IMR-90 (cell line): ENCODE measurements at regions not wholly inside any gene's neighbourhood (a gene's known extent, or its start where the extent isn't known, plus 50 kb on each side); places are given as distances from the start of the nearest gene placed in this dataset.

ENCODE experiments used
- ATAC-seq: fragments of 200-7000 bp; cut with Tn5 transposase; 2 replicates; pipeline ENCODE4 v1.9.1; 2020; ENCODE audit warnings: low read depth, mild to moderate bottlenecking, moderate library complexity
- BruUV-seq: library from RNA; stranded (reverse); fragments of 400-500 nt; replicated peaks from 2 replicates; lab custom pipeline; 2021; lab: Mats Ljungman, UMichigan
- CTCF ChIA-PET: fragments of 300-600 bp; formaldehyde crosslinking; extraction: SDS; loops from one replicate; lab custom pipeline; 2021; ENCODE audit warnings: antibody characterized with exemption; lab: Yijun Ruan, JAX
- POLR2A ChIA-PET: fragments of 300-600 bp; sonication (Branson Sonifier 250); formaldehyde crosslinking; loops from one replicate; lab custom pipeline; 2022; ENCODE audit warnings: antibody characterized with exemption; ENCODE audit not compliant: unreplicated experiment; lab: Charles Lee
- DNase-seq: peaks from one replicate; pipeline ENCODE4 v3.0.0; 2013
- H2AFZ ChIP-seq: replicated peaks from 2 replicates; pipeline ENCODE3; 2013; ENCODE audit warnings: low read length, mild to moderate bottlenecking; ENCODE audit not compliant: poor library complexity
- H2AK5ac ChIP-seq: 2 replicates; pipeline ENCODE4 v1.6.1; 2013; ENCODE audit warnings: low read depth, low read length, inconsistent platforms
- H2AK9ac ChIP-seq: replicated peaks from 2 replicates; pipeline ENCODE3; 2013; ENCODE audit warnings: mild to moderate bottlenecking, low read depth, low read length, moderate library complexity; ENCODE audit not compliant: poor library complexity
- H2BK120ac ChIP-seq: 2 replicates; pipeline ENCODE4 v1.6.1; 2013; ENCODE audit warnings: low read depth, low read length, inconsistent platforms
- H2BK15ac ChIP-seq: 3 replicates; pipeline ENCODE4 v1.6.1; 2013; ENCODE audit warnings: low read depth, low read length, inconsistent platforms
- H2BK20ac ChIP-seq: 2 replicates; pipeline ENCODE4 v1.6.1; 2013; ENCODE audit warnings: low read depth, mild to moderate bottlenecking, inconsistent platforms, low read length, moderate library complexity
- H2BK5ac ChIP-seq: 2 replicates; pipeline ENCODE4 v1.6.1; 2013; ENCODE audit warnings: mild to moderate bottlenecking, low read depth, low read length, inconsistent platforms; ENCODE audit not compliant: poor library complexity, severe bottlenecking
- H3K14ac ChIP-seq: replicated peaks from 2 replicates; pipeline ENCODE4 v1.6.1; 2013; ENCODE audit warnings: low read depth, low read length, inconsistent platforms
- H3K18ac ChIP-seq: 2 replicates; pipeline ENCODE4 v1.6.1; 2013; ENCODE audit warnings: low read depth, low read length, control low read depth
- H3K23ac ChIP-seq: 2 replicates; pipeline ENCODE4 v1.6.1; 2013; ENCODE audit warnings: low read depth, low read length, inconsistent platforms
- H3K27ac ChIP-seq: 2 replicates; pipeline ENCODE4 v1.5.1; 2013; ENCODE audit warnings: mild to moderate bottlenecking, control low read depth, low read length; ENCODE audit not compliant: insufficient read depth
- H3K27me3 ChIP-seq: 2 replicates; pipeline ENCODE4 v1.6.1; 2013; ENCODE audit warnings: low read length; ENCODE audit not compliant: control insufficient read depth, insufficient read depth
- H3K36me3 ChIP-seq: 2 replicates; pipeline ENCODE4 v1.6.1; 2013; ENCODE audit warnings: low read length, mixed read lengths; ENCODE audit not compliant: control insufficient read depth, insufficient read depth
- H3K4ac ChIP-seq: 2 replicates; pipeline ENCODE4 v1.6.1; 2013; ENCODE audit warnings: low read depth, low read length, inconsistent platforms
- H3K4me1 ChIP-seq: 2 replicates; pipeline ENCODE4 v1.6.1; 2013; ENCODE audit warnings: low read length, mixed read lengths; ENCODE audit not compliant: control insufficient read depth, insufficient read depth
- H3K4me2 ChIP-seq: 2 replicates; pipeline ENCODE4 v1.6.1; 2013; ENCODE audit warnings: low read depth, mild to moderate bottlenecking, control low read depth, low read length, moderate library complexity
- H3K4me3 ChIP-seq: 2 replicates; pipeline ENCODE4 v1.5.1; 2013; ENCODE audit warnings: low read depth, mild to moderate bottlenecking, control low read depth, low read length, moderate library complexity; ENCODE audit not compliant: insufficient read depth
- H3K56ac ChIP-seq: 2 replicates; pipeline ENCODE4 v1.6.1; 2013; ENCODE audit warnings: low read length, inconsistent platforms; ENCODE audit not compliant: insufficient read depth; ENCODE audit errors: extremely low read depth
- H3K79me1 ChIP-seq, 2 experiments: 2 replicates each; pipeline ENCODE4 v1.6.1; 2013; ENCODE audit warnings: low read length in 2 of 2, inconsistent platforms in 1 of 2, low read depth in 1 of 2
- H3K9ac ChIP-seq: 2 replicates; pipeline ENCODE4 v1.6.1; 2013; ENCODE audit warnings: low read depth, low read length, control low read depth
- H3K9me1 ChIP-seq: 2 replicates; pipeline ENCODE4 v1.6.1; 2013; ENCODE audit warnings: low read length, inconsistent platforms; ENCODE audit not compliant: insufficient read depth
- H3K9me3 ChIP-seq: 2 replicates; pipeline ENCODE4 v1.6.1; 2013; ENCODE audit warnings: low read length; ENCODE audit not compliant: control insufficient read depth, insufficient read depth
- H4K20me1 ChIP-seq: 2 replicates; pipeline ENCODE4 v1.6.1; 2013; ENCODE audit warnings: low read length, inconsistent platforms; ENCODE audit not compliant: insufficient read depth
- H4K5ac ChIP-seq: 2 replicates; pipeline ENCODE4 v1.6.1; 2013; ENCODE audit warnings: mild to moderate bottlenecking, low read depth, low read length, control low read depth
- H4K8ac ChIP-seq, 2 experiments: 2 replicates each; pipeline ENCODE4 v1.6.1; 2013; ENCODE audit warnings: low read depth in 2 of 2, low read length in 2 of 2, control low read depth in 1 of 2, inconsistent platforms in 1 of 2
- H4K91ac ChIP-seq: 2 replicates; pipeline ENCODE4 v1.6.1; 2013; ENCODE audit warnings: low read depth, low read length, inconsistent platforms; ENCODE audit not compliant: insufficient read depth
- BHLHE40 ChIP-seq: fragments of 150-350 bp; IDR thresholded peaks from 2 replicates; pipeline ENCODE4 v1.6.1; 2016; ENCODE audit warnings: mild to moderate bottlenecking, low read depth, low read length
- CEBPB ChIP-seq: IDR thresholded peaks from 2 replicates; pipeline ENCODE4 v1.6.1; 2012; ENCODE audit warnings: low read depth, low read length, improper control_type of control experiment
- CHD1 ChIP-seq: IDR thresholded peaks from 2 replicates; pipeline ENCODE4 v1.6.1; 2012; ENCODE audit warnings: low read depth, low read length, improper control_type of control experiment
- FOS ChIP-seq: fragments of 150-350 bp; IDR thresholded peaks from 2 replicates; pipeline ENCODE4 v1.6.1; 2016; ENCODE audit warnings: low read depth, low read length
- MAFK ChIP-seq: IDR thresholded peaks from 2 replicates; pipeline ENCODE4 v1.6.1; 2012; ENCODE audit warnings: low read depth, low read length, improper control_type of control experiment
- MAZ ChIP-seq: IDR thresholded peaks from 2 replicates; pipeline ENCODE4 v1.6.1; 2012; ENCODE audit warnings: low read depth, mild to moderate bottlenecking, low read length, improper control_type of control experiment, moderate library complexity, borderline replicate concordance
- NFE2L2 ChIP-seq: fragments of 150-350 bp; IDR thresholded peaks from 2 replicates; pipeline ENCODE4 v1.6.1; 2016; ENCODE audit warnings: low read depth, mild to moderate bottlenecking, low read length
- POLR2A ChIP-seq: IDR thresholded peaks from 2 replicates; pipeline ENCODE4 v1.6.1; 2012; ENCODE audit warnings: mild to moderate bottlenecking, low read depth, low read length
- RAD21 ChIP-seq: IDR thresholded peaks from 2 replicates; pipeline ENCODE4 v1.6.1; 2012; ENCODE audit warnings: low read length, improper control_type of control experiment
- RCOR1 ChIP-seq: IDR thresholded peaks from 2 replicates; pipeline ENCODE4 v1.6.1; 2012; ENCODE audit warnings: mild to moderate bottlenecking, low read length, improper control_type of control experiment; ENCODE audit not compliant: insufficient replicate concordance
- WGBS, 2 experiments: methylation state at CpG; one replicate each; pipeline versions ENCODE4 v1.1.5 to v1.1.7; 2013; ENCODE audit warnings: missing lambda C conversion rate in 2 of 2; ENCODE audit not compliant: insufficient read length in 1 of 2; ENCODE audit errors: extremely low coverage in 2 of 2; 5-methylcytosine and 5-hydroxymethylcytosine counted together
- dilution Hi-C: fragments of 300-500 bp; cut with HindIII; formaldehyde crosslinking; loops from one replicate; pipeline ENCODE4 v1.14.3; 2018; ENCODE audit warnings: low sequenced_read_pairs; ENCODE audit not compliant: unreplicated experiment
- in situ Hi-C: fragments of 300-500 bp; cut with MboI; formaldehyde crosslinking; loops from 3 replicates; pipeline ENCODE4 v1.14.3; 2019; ENCODE audit warnings: low sequenced_read_pairs, inconsistent platforms, mixed read lengths
- intact Hi-C: fragments of 100-400 bp; cut with micrococcal nuclease; formaldehyde crosslinking; loops from 2 replicates; pipeline ENCODE4 v1.10.0; 2022
- TF ChIP-seq, protein P1 (sequence below): conservative IDR thresholded peaks from 2 replicates; pipeline ENCODE4 v1.5.1; 2012; ENCODE audit warnings: mild to moderate bottlenecking, low read depth, low read length, improper control_type of control experiment
- TF ChIP-seq, protein P2 (sequence below): fragments of 150-350 bp; IDR thresholded peaks from 2 replicates; pipeline ENCODE4 v1.6.1; 2016; ENCODE audit warnings: low read depth, mild to moderate bottlenecking, low read length, moderate library complexity, borderline replicate concordance

DNA sequence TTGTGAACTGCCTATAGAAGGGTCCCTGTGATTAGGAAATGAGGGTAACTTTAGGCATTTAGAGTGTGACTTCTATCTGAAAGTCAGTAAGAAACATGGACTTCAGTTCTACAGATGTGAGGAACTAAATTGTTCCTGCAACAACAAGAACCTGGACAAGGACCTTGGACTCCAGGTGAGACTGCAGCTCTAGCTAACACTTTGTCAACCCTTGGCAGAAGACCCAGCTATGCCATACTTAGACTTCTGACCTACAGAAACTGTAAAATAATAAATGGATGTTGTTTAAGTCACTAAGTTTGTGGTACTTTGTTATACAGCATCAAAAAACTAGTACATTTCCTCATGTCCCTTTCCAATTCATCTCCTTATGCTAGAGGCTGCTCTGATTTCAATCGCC lies 580.8 kb downstream of the IQCM start:
- Histone ChIP-seq H4K20me1 (no peaks in the 10 kb centered on the region), H2AFZ (no peak overlapping the region), H2AK5ac (no peak overlapping the region), H2AK9ac (no peak overlapping the region), H3K4me3 (no peak overlapping the region), H3K14ac (no peak overlapping the region), H3K27ac (no peak overlapping the region), H4K91ac (no peak overlapping the region), H3K56ac (no peak overlapping the region), H3K9me3 (no peaks in the 10 kb centered on the region), H3K36me3 (no peaks in the 10 kb centered on the region), H3K79me1 (no peaks in the 10 kb centered on the region), H3K23ac (no peak overlapping the region), H3K9ac (no peak overlapping the region), H3K18ac (no peak overlapping the region), H3K9me1 (no peaks in the 10 kb centered on the region), H2BK20ac (no peak overlapping the region), H3K4me2 (no peak overlapping the region), H2BK15ac (no peak overlapping the region), H3K27me3 (no peaks in the 10 kb centered on the region), H2BK120ac (no peak overlapping the region), H3K4me1 (no peaks in the 10 kb centered on the region), H2BK5ac (no peak overlapping the region), H4K5ac (no peak overlapping the region), H4K8ac (no peak overlapping the region), H3K4ac (no peak overlapping the region)
- BruUV-seq: no TSS peak
- TF ChIP-seq MAFK (no peak), POLR2A (no peak), CEBPB (no peak), NFE2L2 (no peak), FOS (no peak), BHLHE40 (no peak), RAD21 (no peak), CHD1 (no peak), RCOR1 (no peak), MAZ (no peak)
- TF ChIP-seq, protein P1, sequence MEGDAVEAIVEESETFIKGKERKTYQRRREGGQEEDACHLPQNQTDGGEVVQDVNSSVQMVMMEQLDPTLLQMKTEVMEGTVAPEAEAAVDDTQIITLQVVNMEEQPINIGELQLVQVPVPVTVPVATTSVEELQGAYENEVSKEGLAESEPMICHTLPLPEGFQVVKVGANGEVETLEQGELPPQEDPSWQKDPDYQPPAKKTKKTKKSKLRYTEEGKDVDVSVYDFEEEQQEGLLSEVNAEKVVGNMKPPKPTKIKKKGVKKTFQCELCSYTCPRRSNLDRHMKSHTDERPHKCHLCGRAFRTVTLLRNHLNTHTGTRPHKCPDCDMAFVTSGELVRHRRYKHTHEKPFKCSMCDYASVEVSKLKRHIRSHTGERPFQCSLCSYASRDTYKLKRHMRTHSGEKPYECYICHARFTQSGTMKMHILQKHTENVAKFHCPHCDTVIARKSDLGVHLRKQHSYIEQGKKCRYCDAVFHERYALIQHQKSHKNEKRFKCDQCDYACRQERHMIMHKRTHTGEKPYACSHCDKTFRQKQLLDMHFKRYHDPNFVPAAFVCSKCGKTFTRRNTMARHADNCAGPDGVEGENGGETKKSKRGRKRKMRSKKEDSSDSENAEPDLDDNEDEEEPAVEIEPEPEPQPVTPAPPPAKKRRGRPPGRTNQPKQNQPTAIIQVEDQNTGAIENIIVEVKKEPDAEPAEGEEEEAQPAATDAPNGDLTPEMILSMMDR: no peak
- TF ChIP-seq, protein P2, sequence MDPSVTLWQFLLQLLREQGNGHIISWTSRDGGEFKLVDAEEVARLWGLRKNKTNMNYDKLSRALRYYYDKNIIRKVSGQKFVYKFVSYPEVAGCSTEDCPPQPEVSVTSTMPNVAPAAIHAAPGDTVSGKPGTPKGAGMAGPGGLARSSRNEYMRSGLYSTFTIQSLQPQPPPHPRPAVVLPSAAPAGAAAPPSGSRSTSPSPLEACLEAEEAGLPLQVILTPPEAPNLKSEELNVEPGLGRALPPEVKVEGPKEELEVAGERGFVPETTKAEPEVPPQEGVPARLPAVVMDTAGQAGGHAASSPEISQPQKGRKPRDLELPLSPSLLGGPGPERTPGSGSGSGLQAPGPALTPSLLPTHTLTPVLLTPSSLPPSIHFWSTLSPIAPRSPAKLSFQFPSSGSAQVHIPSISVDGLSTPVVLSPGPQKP: no peak
- in situ Hi-C loops: no loop called here
- ChIA-PET CTCF (no interaction called here), POLR2A (no interaction called here)
- ATAC-seq (no peak), DNase-seq (no peak)
- intact Hi-C loops: no loop called here
- WGBS, 2 experiments: no CpG with 5 or more reads among the region's 1 CpG
- dilution Hi-C loops: no loop called here
